SKM-1 (cell line): ENCODE measurements at regions not wholly inside any gene's neighbourhood (a gene's known extent, or its start where the extent isn't known, plus 50 kb on each side); places are given as distances from the start of the nearest gene placed in this dataset.

Source experiments
- DNase-seq: peaks from one replicate; lab custom pipeline; 2025; ENCODE audit not compliant: unreplicated experiment; lab: John Stamatoyannopoulos, UW

DNA sequence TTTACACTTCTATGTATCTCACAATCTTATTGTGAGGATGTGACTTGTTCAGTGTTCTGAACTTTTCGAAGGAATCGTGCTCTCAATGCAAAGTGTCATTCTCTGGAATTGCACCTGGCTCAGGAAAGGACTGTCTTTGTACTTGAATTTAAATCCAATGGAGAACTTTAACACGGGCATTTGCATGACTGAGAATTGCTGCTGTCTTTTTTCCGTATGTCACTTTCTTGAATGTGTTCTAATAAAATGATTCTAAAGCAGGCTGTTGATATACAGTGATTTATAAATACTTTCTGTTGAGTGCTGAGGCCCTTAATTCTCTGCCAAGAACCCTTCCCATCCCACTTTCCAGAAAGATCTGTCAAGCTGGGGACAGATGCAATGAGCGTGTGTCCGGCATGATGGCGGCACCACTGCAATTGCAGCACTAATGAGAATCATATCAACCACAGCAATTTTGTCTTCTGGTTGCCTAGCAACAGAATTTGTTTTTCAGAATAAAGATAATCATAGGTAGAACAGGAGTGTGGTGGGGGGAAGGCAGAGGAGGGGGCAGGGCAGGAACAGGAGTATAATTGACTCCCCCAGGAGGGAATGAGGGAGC is 210.6 kb upstream of the UMPS start:
- no peak for DNase-seq

DNA sequence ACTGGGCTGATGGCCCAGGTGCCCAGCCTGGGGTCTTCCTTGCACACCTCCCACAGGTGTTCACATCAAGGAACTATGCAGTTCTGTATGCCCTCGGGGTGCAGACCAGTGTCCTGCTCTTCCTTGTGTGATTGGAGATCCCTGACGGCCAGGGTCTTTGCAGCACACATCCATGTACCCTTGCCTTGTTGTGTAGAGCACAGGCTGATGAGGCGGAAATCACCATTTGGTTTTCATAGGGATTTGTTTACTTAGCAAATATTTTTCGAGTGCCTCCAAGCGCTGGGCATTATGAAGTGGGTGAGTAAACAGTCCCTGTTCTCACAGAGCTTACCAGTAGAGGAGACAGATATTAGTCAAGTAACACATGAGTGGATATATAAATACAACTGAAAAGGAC is 209.3 kb upstream of the UMPS start:
- DNase-seq = no peak

DNA sequence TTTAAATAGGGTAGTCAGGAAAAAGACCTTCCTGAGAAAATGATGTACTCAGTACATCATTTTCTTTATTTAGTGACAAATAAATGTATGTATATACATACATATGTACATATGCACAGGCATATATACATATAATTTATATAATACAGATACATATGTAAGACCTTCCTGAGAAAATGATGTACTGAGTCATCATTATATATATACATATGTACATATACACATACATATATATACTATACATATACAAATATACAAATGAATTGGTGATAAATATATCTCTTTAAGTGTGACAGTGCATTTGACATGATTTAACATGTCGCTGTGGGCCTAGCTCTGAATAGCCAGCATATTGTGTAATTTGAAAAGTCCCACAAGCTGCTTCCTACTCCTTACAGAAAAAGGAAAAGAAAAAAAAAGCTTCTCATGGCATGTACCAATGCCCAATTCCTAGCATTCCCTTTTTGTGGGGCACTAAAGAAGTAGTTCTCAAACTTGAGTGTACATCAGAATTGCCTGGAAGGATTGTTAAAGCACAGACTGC is 208.1 kb upstream of the UMPS start:
- DNase-seq = no peak

DNA sequence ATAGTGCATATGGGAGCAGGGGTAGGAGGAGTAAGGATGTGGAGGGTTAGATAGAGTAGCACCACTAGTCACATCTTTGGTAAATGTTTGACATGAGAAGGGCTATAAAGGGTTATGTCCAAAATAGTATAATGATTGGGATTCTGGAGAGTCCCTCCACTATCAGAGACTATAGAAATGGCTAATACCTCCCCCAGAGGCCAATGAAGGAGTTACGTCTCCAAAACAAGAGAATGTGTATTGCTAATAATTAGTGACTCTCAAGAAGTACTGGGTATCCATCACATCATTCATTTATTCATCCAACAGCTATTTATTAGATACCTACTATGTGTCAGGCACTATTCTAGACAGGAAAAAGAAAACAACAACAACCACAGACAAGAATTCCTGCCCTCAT is 203.7 kb upstream of the UMPS start:
- no peak for DNase-seq

DNA sequence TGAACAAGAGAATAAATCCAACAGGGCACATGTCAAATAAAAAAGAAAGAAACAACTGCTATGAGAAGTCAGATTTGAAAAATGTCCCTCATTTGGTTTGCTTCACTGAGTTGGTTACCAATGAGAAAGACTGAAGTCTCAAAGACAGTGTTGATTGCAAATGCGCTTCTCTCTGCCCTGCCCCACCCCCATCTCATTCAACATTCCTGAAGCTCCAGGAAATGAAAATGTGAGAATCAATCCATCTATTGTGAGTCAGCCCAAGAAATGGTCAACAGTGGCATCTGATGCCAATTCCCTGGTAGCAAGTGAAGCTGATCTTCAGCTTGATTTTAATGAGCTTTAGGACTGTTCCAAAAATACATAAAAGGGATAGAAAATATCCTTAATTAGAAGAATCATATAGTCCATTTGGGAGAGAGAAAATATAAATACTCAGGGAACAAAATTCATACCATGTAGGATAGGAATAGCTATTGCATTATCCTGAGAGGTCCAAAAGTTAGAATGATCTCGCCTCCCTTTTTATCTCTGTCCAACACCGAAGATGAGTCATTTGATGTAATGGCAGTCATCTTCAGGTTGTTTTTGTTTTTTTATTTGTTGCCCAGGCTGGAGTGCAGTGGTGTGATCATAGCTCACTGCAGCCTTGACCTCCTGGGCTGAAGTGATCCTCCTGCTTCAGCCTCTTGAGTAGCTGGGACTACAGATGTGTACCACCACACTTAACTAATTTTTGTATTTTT is 200.3 kb upstream of the UMPS start:
- no peak for DNase-seq

DNA sequence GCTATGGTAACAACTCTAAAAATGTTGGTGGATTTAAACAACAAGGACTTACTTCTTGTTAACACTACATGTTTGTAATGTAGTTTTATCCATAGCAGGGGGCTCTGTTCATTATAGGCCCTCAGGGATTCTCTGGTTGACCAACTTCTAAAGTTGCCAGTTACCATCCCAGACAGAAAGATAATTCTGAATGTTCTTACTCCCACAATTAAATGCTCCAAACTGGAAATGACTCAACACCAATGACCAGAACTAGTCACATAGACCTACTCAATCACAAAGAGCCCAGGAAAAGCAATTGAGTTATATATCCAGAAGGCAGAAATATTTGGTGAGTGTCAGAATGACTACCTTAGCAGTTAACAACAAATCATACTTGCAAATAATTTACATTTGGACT is 199.3 kb upstream of the UMPS start:
- DNase-seq = no peak

DNA sequence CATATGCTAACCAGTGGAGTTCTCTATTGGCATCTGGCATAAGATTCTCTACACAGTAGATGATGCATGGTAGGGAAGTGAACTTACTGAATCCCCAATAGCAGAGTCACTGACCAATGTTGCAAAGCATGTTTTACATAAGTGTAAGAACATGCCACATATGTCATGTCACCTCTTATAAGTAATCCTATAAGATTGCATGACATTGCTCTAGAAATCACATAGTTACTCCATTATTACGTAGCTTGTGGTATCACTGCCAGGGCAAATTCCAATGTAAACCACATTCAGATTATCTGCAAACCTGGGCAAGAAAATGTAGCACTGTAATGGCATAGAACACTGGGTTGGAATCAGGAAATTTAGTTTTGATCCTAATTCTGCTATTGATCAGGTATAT is 198.2 kb upstream of the UMPS start:
- no peak for DNase-seq

DNA sequence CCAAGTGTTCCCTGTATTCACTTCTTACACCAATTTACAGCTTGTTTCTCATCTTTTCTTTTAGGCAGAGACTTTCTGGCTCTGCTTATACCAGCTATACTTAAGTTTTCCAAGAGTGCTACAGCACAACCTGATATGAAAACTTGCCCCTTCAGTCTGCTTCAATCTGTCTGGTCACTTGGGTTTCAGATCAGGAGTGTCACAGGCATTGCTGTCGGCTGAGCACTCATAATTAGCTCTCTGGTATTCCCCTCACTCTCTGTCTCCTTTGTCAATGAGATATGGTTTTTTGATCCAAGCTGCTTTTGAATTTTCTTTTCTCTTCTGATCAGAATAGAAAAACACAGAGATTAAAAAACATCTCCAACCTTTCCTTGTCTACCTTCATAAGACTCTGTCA is 194.9 kb upstream of the UMPS start:
- DNase-seq = no peak

DNA sequence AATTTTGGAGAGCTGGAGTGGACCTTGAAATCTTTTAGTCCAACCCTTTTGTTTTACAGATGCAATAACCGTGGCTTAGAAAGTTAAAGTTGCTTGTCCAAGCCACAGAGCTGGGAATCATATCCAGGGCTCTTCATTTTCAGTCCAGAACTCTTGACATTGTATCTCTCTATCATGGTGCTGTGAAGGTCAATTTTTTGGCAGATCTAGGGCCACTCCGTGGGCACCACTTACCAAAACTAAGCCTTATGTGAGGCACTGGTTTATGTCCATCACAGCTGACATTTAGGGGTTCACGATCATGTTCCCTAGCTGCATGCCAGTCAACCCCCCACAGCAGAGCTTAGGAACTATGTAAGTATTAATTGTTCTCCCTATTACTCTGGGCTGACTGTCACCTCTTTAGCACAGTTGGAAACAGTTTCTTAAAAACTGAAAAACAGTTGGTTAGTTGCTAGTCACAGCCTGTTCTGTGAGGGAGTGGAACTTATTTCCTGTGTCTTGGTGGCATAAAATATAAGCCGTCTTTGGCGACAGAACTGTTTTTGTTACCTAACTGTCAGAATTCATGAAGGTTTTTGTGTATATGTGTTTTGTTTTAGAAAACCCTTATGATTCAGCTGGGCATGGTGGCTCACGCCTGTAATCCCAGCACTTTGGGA is 189.6 kb upstream of the UMPS start:
- DNase-seq = no peak

DNA sequence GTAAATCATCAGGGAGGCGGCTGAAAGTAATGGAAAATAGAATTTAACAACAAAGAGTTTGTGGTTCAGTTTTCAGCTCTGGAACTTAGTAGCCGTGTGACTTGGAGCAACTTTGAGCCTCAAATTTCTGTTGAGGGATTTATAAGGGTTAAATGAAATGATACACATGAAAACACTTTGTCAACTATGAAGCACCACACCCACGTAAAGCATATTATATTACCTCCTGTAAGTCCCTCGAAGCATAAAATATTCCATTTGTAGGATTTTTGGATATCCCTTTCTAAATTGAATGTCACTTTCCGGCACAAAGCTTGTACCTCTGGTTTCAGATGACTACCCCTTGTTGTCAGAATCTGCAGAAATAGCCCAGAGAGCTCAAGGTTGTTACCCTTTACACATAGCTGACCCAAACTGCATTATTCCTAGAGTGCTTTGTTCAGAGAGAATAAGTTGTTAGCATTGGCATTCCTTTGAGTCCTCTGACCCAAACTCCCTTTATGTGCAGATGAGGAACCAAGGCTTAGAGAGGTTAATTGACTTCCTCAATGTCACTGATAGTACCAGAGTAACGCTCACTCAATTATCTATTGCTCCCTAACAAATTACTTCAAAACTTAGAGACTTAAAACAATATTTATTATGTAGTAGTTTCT is 187.9 kb upstream of the UMPS start:
- DNase-seq = no peak

DNA sequence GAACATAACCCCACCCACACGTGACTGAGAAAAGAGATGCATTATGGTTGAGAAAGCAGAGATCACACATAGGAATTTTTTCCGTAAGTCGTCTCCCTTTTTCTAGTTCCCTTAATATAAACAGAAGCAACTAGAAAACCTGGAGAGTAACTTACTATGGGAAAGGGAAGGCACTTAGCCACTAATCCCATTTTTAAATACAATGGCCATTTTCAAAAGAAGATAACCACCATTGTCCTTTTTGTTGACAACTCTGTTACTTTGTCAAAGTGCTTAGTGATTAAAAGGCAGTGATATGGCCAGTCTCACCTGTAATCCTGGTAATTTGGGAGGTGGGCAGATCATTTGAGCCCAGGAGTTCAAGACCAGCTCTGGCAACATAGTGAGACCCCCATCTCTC is 184.4 kb upstream of the UMPS start:
- DNase-seq = no peak

DNA sequence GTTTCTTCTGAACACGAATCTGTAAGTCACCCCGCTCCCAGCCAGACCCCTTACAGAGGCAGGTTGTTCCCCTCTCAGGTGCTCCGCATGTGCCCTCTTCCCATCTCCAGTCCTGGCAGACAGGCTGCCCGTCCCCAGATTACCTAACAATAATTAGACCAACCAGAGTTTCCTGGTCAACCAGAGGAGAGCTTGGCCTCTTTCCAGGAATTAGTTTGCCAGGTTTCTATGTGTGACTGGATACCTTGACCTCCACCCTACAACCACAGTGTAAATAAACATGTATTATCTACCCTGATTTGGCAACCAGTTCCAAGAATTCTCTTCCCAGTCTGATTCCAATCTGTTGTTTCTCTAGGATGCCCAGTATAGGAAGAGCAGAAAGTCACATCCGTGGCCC is 178.0 kb upstream of the UMPS start:
- no peak for DNase-seq

DNA sequence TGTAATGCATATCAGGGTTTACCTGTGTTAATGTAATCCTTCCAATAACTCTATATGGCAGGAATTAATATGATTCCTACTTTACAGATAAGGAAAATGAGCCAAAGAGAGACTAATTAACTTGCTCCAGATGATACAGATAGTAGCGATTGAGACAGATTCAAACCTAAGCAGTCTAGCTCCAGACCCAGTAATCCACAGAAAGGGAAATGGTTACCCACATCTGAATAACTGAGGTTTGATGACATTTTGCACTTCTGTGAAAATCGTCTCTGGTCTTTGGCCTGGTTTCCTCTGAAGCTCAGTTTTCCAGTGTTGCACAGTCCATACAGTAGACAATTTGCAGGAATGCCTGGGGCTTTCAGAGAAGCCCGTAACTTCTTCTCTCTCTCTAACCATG is 177.1 kb upstream of the UMPS start:
- DNase-seq = no peak

DNA sequence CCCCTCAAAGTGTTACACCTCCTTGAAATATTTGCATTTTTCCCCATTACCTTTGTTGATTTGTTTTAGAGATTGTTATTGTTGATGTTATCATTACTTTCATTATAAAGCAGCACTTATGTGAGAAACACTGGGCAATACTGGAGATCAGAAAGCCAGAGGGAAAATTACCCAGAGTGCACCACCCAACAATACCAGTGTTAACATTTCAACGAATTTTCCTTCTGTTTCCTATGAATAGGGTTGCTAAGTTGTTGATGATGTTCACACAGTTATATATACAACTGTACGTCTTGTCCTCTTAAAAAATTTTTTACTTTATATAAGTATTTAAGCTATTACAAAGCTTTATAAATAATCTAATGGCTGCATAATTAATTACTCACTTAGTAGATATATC is 173.6 kb upstream of the UMPS start:
- DNase-seq = no peak

DNA sequence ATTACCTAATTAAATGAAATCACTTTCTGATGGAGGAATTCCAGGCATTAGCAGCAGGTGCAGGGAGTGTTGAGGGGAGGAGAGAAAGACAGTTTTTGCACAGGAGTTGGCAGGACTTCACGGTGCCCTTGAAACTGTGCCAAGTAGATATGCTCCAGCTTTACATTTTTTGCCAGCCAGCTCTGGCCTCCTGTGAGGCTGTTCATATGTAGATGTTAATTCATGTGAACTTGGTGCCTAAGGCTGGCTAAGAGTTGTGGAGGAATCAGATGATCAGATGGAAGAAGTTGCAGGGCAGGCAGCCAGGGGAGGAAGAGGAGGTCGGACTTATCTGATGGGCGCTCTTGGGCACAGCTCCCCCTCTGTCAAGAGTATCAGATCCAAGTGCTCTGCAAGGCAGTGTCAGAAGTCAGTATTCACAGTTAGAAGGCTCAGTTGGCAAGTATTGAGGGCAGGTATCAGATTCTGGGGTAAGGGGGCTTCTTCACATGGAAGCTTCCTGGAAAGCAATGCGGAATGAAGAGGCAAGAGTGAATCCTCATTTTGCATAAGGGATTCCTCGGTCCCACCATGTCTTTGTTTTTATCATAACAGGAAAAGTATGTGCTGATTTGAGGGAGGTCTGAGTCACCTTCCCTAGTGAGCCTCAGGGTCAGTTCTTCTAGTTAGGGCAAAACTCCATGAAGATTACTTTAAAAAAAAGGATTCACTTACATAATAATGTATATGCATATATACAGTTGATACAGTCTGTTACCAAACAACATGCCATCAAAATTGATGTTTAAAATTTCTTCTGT is 172.6 kb upstream of the UMPS start:
- DNase-seq = no peak

DNA sequence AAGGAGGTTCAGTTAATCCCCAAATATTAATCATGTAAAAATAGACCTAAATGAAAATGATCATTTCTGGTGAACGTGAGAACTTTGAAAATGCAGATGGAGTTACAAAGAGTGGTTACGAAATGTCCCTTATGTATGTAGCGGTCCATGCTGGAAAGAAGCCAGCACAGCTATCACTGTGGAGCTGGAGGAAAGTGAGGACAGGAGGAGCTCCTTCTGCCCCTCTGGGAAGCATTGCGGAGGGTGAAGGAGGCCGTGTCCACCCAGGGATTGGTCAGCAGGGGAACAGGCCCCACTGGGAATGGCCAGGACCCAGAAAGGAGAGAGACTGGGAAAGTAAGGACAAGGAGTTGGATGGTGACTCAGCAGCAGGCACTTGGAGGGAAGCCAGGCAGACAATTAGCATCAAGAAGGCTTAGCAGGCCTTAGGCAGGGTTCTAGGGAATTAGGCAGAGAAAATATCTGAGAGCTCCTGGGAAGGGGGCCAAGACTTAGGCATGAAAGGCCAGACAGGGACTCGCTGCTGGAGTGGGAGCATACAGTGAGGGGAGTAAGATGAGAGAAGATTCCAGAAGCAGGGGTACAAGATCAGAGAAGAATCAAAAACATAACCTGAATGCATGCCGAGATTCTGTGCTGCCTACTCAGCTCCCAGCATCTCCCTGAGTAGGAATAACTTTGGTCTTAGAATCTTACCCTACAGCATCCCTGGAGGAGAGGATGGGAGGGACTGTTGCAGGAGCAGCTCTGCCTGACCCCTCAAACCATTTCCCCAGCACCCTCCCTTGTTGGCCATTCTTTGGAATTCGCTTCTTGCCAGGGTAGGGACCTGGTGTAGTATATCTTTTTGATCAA is 171.0 kb upstream of the UMPS start:
- DNase-seq = no peak

DNA sequence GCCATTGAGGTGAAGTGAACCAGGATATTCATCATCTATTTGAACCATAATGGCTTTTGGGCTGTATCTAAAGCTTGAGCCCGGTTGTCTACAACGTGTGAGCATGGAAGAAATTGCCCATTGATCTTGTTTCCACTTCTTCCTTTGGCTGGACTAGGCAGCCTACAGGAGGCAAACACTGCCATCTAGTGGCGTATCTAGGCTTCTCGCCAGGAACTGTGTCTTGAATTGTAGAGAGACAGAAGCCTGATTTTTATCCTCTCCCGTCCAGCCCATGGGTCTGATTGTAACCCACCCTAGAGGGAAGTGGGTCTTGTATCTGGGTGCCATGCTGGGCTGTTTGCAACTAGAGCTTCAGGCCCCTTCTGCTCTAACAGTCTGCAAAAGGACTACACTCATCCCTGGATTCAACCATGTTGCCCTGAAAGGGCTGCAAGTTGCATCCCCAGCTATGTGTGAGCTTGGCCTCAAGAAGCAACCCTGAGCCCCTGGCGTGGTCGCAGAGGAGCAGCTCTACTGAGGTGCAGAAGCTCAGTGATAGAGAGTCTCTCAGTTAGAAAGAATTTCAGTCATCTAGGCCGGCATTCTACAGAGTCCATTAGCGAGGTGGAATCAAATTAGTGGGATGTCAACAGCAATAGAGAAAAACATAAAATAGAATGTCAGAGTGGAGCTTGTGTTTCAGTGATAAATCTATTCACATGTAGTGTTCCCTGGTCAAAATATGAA is 170.2 kb upstream of the UMPS start:
- peak; percentile 40 for DNase-seq

DNA sequence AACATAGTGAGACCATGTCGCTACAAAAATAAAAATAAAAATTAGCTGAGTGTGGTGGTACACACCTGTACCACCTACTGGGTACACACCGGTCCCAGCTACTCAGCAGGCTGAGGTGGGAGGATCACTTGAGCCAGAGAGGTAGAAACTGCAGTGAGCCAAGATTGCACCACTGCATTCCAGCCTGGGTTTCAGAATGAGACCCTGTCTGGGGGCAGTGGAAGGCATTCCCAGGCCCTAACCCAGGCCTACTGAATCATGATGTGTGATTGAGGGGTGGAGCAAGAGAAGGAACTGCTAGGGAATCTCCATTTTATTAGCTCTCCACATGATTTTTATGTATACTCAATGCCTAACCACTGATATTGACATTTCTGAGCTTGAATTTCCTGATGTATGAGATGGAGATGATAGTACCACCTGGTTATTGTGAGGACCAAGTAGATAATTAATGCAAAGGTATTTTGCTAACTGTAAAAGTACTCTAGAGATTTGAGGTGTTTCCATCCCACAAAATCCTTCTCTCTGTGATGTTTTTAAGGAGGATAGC is 169.5 kb upstream of the UMPS start:
- no peak for DNase-seq

DNA sequence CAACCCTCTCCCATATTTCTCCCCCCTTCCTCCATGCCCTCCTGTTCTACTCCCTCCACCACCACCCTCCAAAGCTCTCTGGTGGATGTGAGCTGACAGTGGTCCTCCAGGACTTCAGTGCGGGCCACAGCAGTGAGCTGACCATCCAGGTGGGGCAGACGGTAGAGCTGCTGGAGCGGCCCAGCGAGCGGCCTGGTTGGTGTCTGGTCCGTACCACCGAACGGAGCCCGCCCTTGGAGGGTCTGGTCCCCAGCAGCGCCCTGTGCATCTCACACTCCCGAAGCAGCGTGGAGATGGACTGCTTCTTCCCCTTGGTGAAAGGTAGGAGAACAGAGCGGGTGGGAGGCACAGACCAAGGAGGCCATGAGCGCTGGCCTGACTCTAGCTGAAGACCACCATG is 167.5 kb upstream of the UMPS start:
- no peak for DNase-seq
